ENCODE measurements at regions not wholly inside any gene's neighbourhood (a gene's known extent, or its start where the extent isn't known, plus 50 kb on each side); places are given as distances from the start of the nearest gene placed in this dataset.

GRCh38 chr1:58123051-58123450 lies 423.5 kb downstream of the OMA1 start:
- no peak overlapping the region for H3K27ac ChIP-seq
- TF ChIP-seq CTCF (IDR thresholded peaks at IDR 0.05; ENCODE audit: low read depth, low read length): no peak
- DNase-seq: no peak
- H3K9me3 ChIP-seq (ENCODE audit: severe bottlenecking): no peaks in the 10 kb centered on the region
- H3K36me3 ChIP-seq: no peaks in the 10 kb centered on the region
- no peaks in the 10 kb centered on the region for H3K27me3 ChIP-seq (ENCODE audit: insufficient read depth, low read depth, severe bottlenecking)
- H3K4me3 ChIP-seq (ENCODE audit: low read depth, low read length): no peak overlapping the region

GRCh38 chr1:58119971-58120370 lies 426.6 kb downstream of the OMA1 start:
- no peak overlapping the region for H3K27ac ChIP-seq
- no peak for TF ChIP-seq CTCF (IDR thresholded peaks at IDR 0.05; ENCODE audit: low read depth, low read length)
- no peak overlapping the region for H3K4me3 ChIP-seq (ENCODE audit: low read depth, low read length)
- no peaks in the 10 kb centered on the region for H3K36me3 ChIP-seq
- no peaks in the 10 kb centered on the region for H3K9me3 ChIP-seq (ENCODE audit: severe bottlenecking)
- no peak for DNase-seq
- no peaks in the 10 kb centered on the region for H3K27me3 ChIP-seq (ENCODE audit: insufficient read depth, low read depth, severe bottlenecking)

DNA sequence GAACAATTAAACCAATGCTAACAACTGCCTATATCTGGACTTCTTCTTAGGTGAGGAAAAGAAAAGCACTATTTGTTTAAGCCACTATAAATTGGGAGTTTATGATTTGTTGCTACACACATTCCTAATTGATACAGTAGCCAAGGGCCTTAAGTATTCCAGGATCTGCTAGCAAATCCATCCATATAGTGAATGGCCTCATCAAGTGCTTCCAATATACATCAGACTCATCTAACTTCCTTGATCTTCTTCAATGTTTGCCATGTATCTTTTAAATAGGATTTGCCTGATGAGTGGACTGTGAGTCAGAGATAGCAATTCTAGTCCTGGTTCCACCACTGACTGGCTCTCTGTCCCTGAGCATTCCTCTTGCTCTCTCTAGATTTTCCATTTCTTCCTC lies 430.2 kb downstream of the OMA1 start:
- no peak for DNase-seq
- Histone ChIP-seq H3K27me3 (ENCODE audit: insufficient read depth, low read depth, severe bottlenecking) (no peaks in the 10 kb centered on the region), H3K9me3 (ENCODE audit: severe bottlenecking) (no peaks in the 10 kb centered on the region), H3K4me3 (ENCODE audit: low read depth, low read length) (no peak overlapping the region), H3K36me3 (no peaks in the 10 kb centered on the region), H3K27ac (no peak overlapping the region)
- TF ChIP-seq CTCF (IDR thresholded peaks at IDR 0.05; ENCODE audit: low read depth, low read length): no peak

DNA sequence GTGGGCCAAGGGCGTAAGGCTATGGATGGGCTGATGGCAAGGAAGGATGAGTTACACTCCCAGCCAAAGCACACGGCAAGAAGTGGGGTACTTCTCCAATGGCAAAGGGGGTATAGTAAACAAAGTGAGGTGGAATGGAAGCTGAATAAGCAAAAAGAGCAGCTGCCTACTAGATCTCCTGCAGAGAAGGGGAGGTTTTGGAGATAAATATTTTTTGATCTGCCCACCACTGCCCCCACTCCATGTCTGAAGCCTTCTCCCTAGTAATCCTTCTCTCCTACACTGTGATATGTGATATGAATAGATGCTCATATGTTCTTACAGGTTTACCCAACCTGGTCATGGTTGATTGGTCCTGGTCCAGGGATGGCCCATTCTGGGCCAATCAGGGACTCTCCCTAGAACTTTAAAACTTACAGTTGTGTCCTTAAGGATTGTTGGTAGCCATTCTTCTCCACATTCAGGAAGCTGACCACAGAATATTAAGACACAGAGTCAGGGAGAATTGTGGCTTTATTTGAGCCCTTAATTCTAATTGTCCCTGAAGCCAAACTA lies 436.8 kb downstream of the OMA1 start:
- H3K36me3 ChIP-seq: no peaks in the 10 kb centered on the region
- no peak overlapping the region for H3K27ac ChIP-seq
- no peak for TF ChIP-seq CTCF (IDR thresholded peaks at IDR 0.05; ENCODE audit: low read depth, low read length)
- H3K9me3 ChIP-seq (ENCODE audit: severe bottlenecking): no peaks in the 10 kb centered on the region
- H3K27me3 ChIP-seq (ENCODE audit: insufficient read depth, low read depth, severe bottlenecking): no peaks in the 10 kb centered on the region
- H3K4me3 ChIP-seq (ENCODE audit: low read depth, low read length): no peak overlapping the region
- DNase-seq: no peak

GRCh38 chr1:58108783-58109182 lies 437.7 kb downstream of the OMA1 start:
- Histone ChIP-seq H3K27me3 (ENCODE audit: insufficient read depth, low read depth, severe bottlenecking) (no peaks in the 10 kb centered on the region), H3K27ac (no peak overlapping the region), H3K36me3 (no peaks in the 10 kb centered on the region), H3K9me3 (ENCODE audit: severe bottlenecking) (no peaks in the 10 kb centered on the region), H3K4me3 (ENCODE audit: low read depth, low read length) (no peak overlapping the region)
- DNase-seq: no peak
- TF ChIP-seq CTCF (IDR thresholded peaks at IDR 0.05; ENCODE audit: low read depth, low read length): no peak

DNA sequence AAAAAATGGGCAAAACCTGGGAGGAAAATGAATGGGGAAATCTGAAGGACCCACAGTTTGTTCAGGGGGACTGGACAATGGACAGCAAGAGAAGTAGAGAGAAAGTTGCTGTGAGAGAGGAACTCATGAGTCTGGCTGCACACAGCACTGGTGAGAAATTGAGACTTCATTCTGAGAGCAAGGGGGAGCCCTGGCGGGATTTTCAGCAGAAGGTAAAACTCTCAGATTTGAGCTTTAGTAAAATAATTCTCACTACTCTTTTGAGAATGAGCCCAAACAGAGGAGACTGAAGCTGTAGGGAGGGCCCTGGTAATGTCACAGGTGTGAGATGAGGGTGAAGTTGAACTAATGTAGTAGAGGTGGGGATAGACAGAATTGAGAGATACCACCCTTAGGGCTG lies 438.6 kb downstream of the OMA1 start:
- no peak for TF ChIP-seq CTCF (IDR thresholded peaks at IDR 0.05; ENCODE audit: low read depth, low read length)
- Histone ChIP-seq H3K27ac (no peak overlapping the region), H3K9me3 (ENCODE audit: severe bottlenecking) (no peaks in the 10 kb centered on the region), H3K27me3 (ENCODE audit: insufficient read depth, low read depth, severe bottlenecking) (no peaks in the 10 kb centered on the region), H3K36me3 (no peaks in the 10 kb centered on the region), H3K4me3 (ENCODE audit: low read depth, low read length) (no peak overlapping the region)
- no peak for DNase-seq
